ENCODE measurements at regions not wholly inside any gene's neighbourhood (a gene's known extent, or its start where the extent isn't known, plus 50 kb on each side); places are given as distances from the start of the nearest gene placed in this dataset.

GRCh38 chr5:90144625-90145327 is 264.8 kb downstream of the CETN3 start:
- TF ChIP-seq, protein P1, sequence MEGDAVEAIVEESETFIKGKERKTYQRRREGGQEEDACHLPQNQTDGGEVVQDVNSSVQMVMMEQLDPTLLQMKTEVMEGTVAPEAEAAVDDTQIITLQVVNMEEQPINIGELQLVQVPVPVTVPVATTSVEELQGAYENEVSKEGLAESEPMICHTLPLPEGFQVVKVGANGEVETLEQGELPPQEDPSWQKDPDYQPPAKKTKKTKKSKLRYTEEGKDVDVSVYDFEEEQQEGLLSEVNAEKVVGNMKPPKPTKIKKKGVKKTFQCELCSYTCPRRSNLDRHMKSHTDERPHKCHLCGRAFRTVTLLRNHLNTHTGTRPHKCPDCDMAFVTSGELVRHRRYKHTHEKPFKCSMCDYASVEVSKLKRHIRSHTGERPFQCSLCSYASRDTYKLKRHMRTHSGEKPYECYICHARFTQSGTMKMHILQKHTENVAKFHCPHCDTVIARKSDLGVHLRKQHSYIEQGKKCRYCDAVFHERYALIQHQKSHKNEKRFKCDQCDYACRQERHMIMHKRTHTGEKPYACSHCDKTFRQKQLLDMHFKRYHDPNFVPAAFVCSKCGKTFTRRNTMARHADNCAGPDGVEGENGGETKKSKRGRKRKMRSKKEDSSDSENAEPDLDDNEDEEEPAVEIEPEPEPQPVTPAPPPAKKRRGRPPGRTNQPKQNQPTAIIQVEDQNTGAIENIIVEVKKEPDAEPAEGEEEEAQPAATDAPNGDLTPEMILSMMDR (conservative IDR thresholded peaks at IDR 0.05; ENCODE audit: low read length) = no peak
- no peak for TF ChIP-seq EZH2phosphoT487 (IDR thresholded peaks at IDR 0.05; ENCODE audit: borderline replicate concordance, low read depth, low read length)

All from OCI-LY7 (cell line).